C4-2B (cell line): ENCODE measurements at regions not wholly inside any gene's neighbourhood (a gene's known extent, or its start where the extent isn't known, plus 50 kb on each side); places are given as distances from the start of the nearest gene placed in this dataset.

ENCODE experiments used
- ZFX ChIP-seq: fragments of 450-650 bp; IDR thresholded peaks from 2 replicates; pipeline ENCODE4 v1.6.1; 2017
- TF ChIP-seq, protein P1 (sequence below): fragments of 450-650 bp; conservative IDR thresholded peaks from 2 replicates; pipeline ENCODE4 v1.5.1; 2017; ENCODE audit warnings: mild to moderate bottlenecking

DNA sequence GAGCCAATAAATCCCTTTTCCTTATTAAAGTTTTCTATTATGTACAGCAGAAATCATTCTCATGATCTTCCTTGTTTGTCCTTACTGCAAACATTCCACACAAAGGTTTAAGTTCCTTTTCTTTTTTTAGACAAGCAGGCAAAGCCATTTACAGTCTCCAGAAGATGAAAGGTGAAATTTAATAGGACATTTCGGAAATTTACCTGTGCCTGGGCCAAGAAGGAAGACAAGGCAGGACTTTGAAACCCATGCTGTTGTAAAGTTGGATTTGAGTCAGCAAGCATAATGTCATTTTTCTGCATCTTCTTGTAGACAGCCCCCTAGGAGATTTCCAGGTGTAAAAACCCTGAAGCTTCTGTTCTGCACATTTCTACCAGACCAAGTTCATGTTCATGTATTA is 188.1 kb downstream of the PAPSS1 start:
- TF ChIP-seq, protein P1, sequence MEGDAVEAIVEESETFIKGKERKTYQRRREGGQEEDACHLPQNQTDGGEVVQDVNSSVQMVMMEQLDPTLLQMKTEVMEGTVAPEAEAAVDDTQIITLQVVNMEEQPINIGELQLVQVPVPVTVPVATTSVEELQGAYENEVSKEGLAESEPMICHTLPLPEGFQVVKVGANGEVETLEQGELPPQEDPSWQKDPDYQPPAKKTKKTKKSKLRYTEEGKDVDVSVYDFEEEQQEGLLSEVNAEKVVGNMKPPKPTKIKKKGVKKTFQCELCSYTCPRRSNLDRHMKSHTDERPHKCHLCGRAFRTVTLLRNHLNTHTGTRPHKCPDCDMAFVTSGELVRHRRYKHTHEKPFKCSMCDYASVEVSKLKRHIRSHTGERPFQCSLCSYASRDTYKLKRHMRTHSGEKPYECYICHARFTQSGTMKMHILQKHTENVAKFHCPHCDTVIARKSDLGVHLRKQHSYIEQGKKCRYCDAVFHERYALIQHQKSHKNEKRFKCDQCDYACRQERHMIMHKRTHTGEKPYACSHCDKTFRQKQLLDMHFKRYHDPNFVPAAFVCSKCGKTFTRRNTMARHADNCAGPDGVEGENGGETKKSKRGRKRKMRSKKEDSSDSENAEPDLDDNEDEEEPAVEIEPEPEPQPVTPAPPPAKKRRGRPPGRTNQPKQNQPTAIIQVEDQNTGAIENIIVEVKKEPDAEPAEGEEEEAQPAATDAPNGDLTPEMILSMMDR, result no peak
- no peak for TF ChIP-seq ZFX
